Neuronal stem cell (in vitro differentiated cells): ENCODE measurements at regions not wholly inside any gene's neighbourhood (a gene's known extent, or its start where the extent isn't known, plus 50 kb on each side); places are given as distances from the start of the nearest gene placed in this dataset.
A peak's percentile ranks its signal among the peaks of the same experiment; 100 is the strongest.

ENCODE experiments used
- DNase-seq: peaks from one replicate; pipeline ENCODE4 v3.0.0-alpha.2; 2013; ENCODE audit warnings: low spot score
- H2AFZ ChIP-seq: one replicate; pipeline ENCODE4 v1.6.1; 2013; ENCODE audit warnings: mild to moderate bottlenecking, low read length, inconsistent platforms
- H2AK5ac ChIP-seq: 2 replicates; pipeline ENCODE4 v1.6.1; 2013; ENCODE audit warnings: low read depth, mild to moderate bottlenecking, inconsistent platforms, low read length, moderate library complexity, mixed read lengths
- H2BK120ac ChIP-seq: 2 replicates; pipeline ENCODE4 v1.6.1; 2013; ENCODE audit warnings: low read depth, mild to moderate bottlenecking, inconsistent platforms, low read length, moderate library complexity, mixed read lengths
- H2BK12ac ChIP-seq: one replicate; pipeline ENCODE4 v1.6.1; 2013; ENCODE audit warnings: low read length, inconsistent platforms
- H2BK15ac ChIP-seq: 2 replicates; pipeline ENCODE4 v1.6.1; 2013; ENCODE audit warnings: mild to moderate bottlenecking, low read length, inconsistent platforms, mixed read lengths
- H2BK5ac ChIP-seq: one replicate; pipeline ENCODE4 v1.6.1; 2013; ENCODE audit warnings: inconsistent platforms, mild to moderate bottlenecking, low read length, moderate library complexity
- H3K14ac ChIP-seq: one replicate; pipeline ENCODE4 v1.6.1; 2013; ENCODE audit warnings: low read length, inconsistent platforms
- H3K18ac ChIP-seq: 2 replicates; pipeline ENCODE4 v1.6.1; 2013; ENCODE audit warnings: low read length, inconsistent platforms
- H3K23ac ChIP-seq: 2 replicates; pipeline ENCODE4 v1.6.1; 2013; ENCODE audit warnings: low read depth, mild to moderate bottlenecking, mixed read lengths, low read length, inconsistent platforms; ENCODE audit not compliant: poor library complexity
- H3K27ac ChIP-seq: replicated peaks from 3 replicates; pipeline ENCODE4 v1.5.1; 2013; ENCODE audit warnings: low read length, inconsistent platforms
- H3K27me3 ChIP-seq, 3 experiments: 2 replicates each; pipeline ENCODE4 v1.6.1; 2013; ENCODE audit warnings: low read length in 3 of 3, mild to moderate bottlenecking in 2 of 3, inconsistent platforms in 1 of 3, low read depth in 1 of 3, mixed read lengths in 1 of 3, moderate library complexity in 1 of 3; ENCODE audit not compliant: control insufficient read depth in 3 of 3, insufficient read depth in 3 of 3
- H3K36me3 ChIP-seq, 2 donors: replicated peaks in 1 of 2; 2 replicates each; pipeline ENCODE4 v1.6.1; 2013; ENCODE audit warnings: low read length in 2 of 2; ENCODE audit not compliant: control insufficient read depth in 2 of 2, insufficient read depth in 2 of 2
- H3K4ac ChIP-seq: 2 replicates; pipeline ENCODE4 v1.6.1; 2013; ENCODE audit warnings: inconsistent platforms, mild to moderate bottlenecking, low read length, moderate library complexity
- H3K4me1 ChIP-seq, 2 donors: 1 replicate in 1 of 2; 2 replicates in 1 of 2; pipeline ENCODE4 v1.6.1; 2013; ENCODE audit warnings: low read length in 2 of 2, low read depth in 1 of 2; ENCODE audit not compliant: control insufficient read depth in 2 of 2, insufficient read depth in 1 of 2
- H3K4me2 ChIP-seq: one replicate; pipeline ENCODE4 v1.6.1; 2013; ENCODE audit warnings: mild to moderate bottlenecking, low read length, inconsistent platforms; ENCODE audit not compliant: insufficient read depth, poor library complexity, severe bottlenecking
- H3K4me3 ChIP-seq, 2 donors: 2 replicates each; pipeline ENCODE4 v1.5.1; 2013; ENCODE audit warnings: low read length in 2 of 2, mild to moderate bottlenecking in 2 of 2, inconsistent platforms in 1 of 2, moderate library complexity in 1 of 2
- H3K79me1 ChIP-seq: one replicate; pipeline ENCODE4 v1.6.1; 2013; ENCODE audit warnings: low read depth, mild to moderate bottlenecking, inconsistent platforms, low read length, moderate library complexity
- H3K9ac ChIP-seq: one replicate; pipeline ENCODE4 v1.6.1; 2013; ENCODE audit warnings: mild to moderate bottlenecking, low read depth, low read length, inconsistent platforms; ENCODE audit not compliant: poor library complexity
- H3K9me3 ChIP-seq, 2 donors: replicated peaks in 1 of 2; 2 replicates each; pipeline versions ENCODE3 to v1.6.1; 2013; ENCODE audit warnings: low read length in 2 of 2, mild to moderate bottlenecking in 2 of 2, inconsistent platforms in 1 of 2, low read depth in 1 of 2, mixed read lengths in 1 of 2, moderate library complexity in 1 of 2; ENCODE audit not compliant: control insufficient read depth in 2 of 2, insufficient read depth in 1 of 2
- H4K8ac ChIP-seq: one replicate; pipeline ENCODE4 v1.6.1; 2013; ENCODE audit warnings: low read depth, mild to moderate bottlenecking, inconsistent platforms, low read length, moderate library complexity
- H4K91ac ChIP-seq: one replicate; pipeline ENCODE4 v1.6.1; 2013; ENCODE audit warnings: low read length, low read depth, mild to moderate bottlenecking, inconsistent platforms; ENCODE audit not compliant: poor library complexity
- WGBS, 2 donors: extraction: QIAGEN DNeasy Blood & Tissue Kit; methylation state at CpG; one replicate each; pipeline ENCODE4 v1.1.7; 2013; ENCODE audit warnings: missing lambda C conversion rate in 2 of 2, mixed read lengths in 1 of 2; ENCODE audit not compliant: insufficient read length in 2 of 2, insufficient replicate concordance in 1 of 2; ENCODE audit errors: extremely low coverage in 2 of 2; 5-methylcytosine and 5-hydroxymethylcytosine counted together

DNA sequence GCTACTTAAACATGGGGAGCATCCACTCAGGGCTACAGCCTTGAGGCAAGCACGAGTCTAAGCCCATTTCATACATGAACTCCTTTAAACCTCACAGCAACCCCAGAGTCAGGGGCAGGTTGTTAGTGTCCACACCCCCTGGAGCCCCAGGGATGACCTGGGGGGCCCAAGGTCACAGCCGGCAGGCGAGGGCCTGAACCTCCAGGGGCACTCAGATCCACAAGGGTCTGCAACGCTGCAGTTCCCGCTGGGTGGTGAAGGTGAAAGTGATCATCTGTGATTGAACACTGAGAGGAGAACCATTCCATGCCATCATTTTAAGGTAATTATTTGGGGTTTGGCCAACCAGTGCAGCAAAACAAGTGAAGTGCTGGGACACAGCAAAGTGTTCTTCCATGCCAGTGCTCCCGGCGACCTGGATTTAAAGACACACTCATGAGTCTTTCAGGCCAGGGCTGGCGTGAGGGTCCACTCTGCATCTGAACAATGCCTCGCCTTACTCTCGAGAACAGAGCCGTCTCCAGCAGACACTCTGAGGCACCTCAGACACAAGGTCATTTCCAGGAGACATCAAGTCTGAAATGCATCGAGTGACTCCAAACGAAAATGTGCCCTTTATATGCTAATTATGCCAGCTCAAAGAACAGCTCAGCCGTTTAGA, 61.6 kb upstream of the SNTG2 start:
- H2BK120ac ChIP-seq, result no peak overlapping the region
- WGBS, 2 donors, result no CpG with 5 or more reads among the region's 14 CpGs
- no peak for DNase-seq

DNA sequence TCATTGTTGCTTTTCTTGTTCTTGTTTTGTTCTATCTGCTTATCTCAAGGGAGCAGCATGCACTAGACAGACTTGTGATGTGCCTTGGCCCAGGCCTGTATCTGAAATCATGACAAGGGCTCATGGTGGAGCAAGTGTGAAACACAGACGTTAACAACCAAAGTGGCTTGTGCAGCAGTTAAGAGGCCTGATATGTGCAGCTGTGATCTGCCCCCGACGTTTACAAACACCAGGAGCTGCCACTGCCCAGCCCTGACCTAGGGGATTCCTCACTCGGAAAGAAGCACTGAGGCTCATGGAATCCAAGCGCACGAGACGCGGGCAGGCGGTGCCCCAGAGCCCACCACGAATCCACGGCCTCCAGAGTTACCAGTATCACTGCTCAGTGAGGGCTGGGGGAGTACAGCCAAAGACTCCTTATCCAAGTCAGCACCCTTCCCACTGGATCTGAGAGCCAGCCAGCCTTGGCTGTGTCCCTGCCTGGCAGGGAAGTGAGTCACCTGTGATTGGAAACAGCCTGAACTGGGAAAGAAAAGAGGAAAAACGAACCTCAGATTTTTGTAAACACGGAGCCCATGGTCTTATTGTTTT, 62.3 kb upstream of the SNTG2 start:
- Histone ChIP-seq H2BK15ac (no peak overlapping the region), H3K18ac (no peak overlapping the region), H2BK120ac (no peak overlapping the region), H3K9me3 (peaks cover 0 to 1% of the 10 kb centered on the region in 2 donors), H2BK12ac (no peak overlapping the region), H4K91ac (no peak overlapping the region), H3K9ac (no peak overlapping the region), H3K36me3 (no peaks in the 10 kb centered on the region), H3K27ac (no peak overlapping the region), H3K4me1 (peaks cover 0 to 2% of the 10 kb centered on the region in 2 donors), H2AFZ (no peak overlapping the region), H3K23ac (no peak overlapping the region), H3K79me1 (no peaks in the 10 kb centered on the region), H2AK5ac (no peak overlapping the region), H3K4me2 (no peak overlapping the region), H3K4ac (no peak overlapping the region), H3K4me3 (no peak overlapping the region), H3K27me3 (peaks cover 0 to 4% (median 0%) of the 10 kb centered on the region in 3 experiments), H3K14ac (no peak overlapping the region), H4K8ac (peak overlapping the region; percentile 70), H2BK5ac (no peak overlapping the region)
- WGBS, 2 donors, result no CpG with 5 or more reads among the region's 13 CpGs
- no peak for DNase-seq

More for the DNA sequence above, 61.6 kb upstream of the SNTG2 start:
- Histone ChIP-seq H3K27ac (no peak overlapping the region), H2BK5ac (no peak overlapping the region), H2BK15ac (no peak overlapping the region), H2AFZ (no peak overlapping the region), H3K18ac (no peak overlapping the region), H3K14ac (no peak overlapping the region), H3K4ac (no peak overlapping the region), H3K4me3 (no peak overlapping the region), H3K23ac (no peak overlapping the region), H2BK12ac (no peak overlapping the region), H3K36me3 (no peaks in the 10 kb centered on the region), H3K27me3 (peaks cover 0 to 4% (median 0%) of the 10 kb centered on the region in 3 experiments), H3K9ac (no peak overlapping the region), H3K9me3 (no peaks in the 10 kb centered on the region), H2AK5ac (no peak overlapping the region), H3K4me2 (no peak overlapping the region), H4K91ac (no peak overlapping the region), H3K4me1 (peaks cover 0 to 2% of the 10 kb centered on the region in 2 donors), H4K8ac (no peak overlapping the region), H3K79me1 (no peaks in the 10 kb centered on the region)

DNA sequence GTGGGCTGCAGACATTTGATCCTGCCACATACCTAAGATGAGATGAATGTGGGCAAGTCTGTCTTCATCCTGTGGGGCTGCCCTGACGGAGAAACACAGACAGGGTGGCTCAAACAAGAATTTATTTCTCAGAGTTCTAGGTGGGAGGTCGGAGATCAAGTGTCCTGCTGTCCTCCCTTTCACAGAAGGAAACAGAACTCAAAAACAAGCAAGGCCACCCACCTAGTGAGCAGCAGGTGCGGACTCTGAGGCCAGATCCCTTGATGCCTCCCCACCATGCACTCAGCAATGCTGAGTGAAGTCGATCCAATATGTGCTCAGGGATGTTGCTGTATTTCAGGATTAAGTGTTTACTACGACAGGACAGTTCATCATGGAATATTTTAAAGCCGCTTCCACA, 63.0 kb upstream of the SNTG2 start:
- H3K9ac ChIP-seq, result no peak overlapping the region
- no peak for DNase-seq
- H2BK12ac ChIP-seq, result no peak overlapping the region
- no peak overlapping the region for H3K27ac ChIP-seq
- no peaks in the 10 kb centered on the region for H3K79me1 ChIP-seq
- H3K18ac ChIP-seq, result no peak overlapping the region
- H3K27me3 ChIP-seq, result peaks cover 0 to 4% (median 0%) of the 10 kb centered on the region in 3 experiments
- H2AFZ ChIP-seq, result no peak overlapping the region
- no peak overlapping the region for H3K4me3 ChIP-seq
- H2AK5ac ChIP-seq, result no peak overlapping the region
- no peak overlapping the region for H3K4ac ChIP-seq
- no peaks in the 10 kb centered on the region for H3K4me1 ChIP-seq
- H3K14ac ChIP-seq, result no peak overlapping the region
- H2BK5ac ChIP-seq, result no peak overlapping the region
- no peak overlapping the region for H3K4me2 ChIP-seq
- H2BK15ac ChIP-seq, result no peak overlapping the region
- H4K8ac ChIP-seq, result no peak overlapping the region
- H3K9me3 ChIP-seq, result peaks cover 0 to 1% of the 10 kb centered on the region in 2 donors
- no peak overlapping the region for H2BK120ac ChIP-seq
- no peaks in the 10 kb centered on the region for H3K36me3 ChIP-seq
- no peak overlapping the region for H3K23ac ChIP-seq
- no peak overlapping the region for H4K91ac ChIP-seq
- no CpG with 5 or more reads among the region's 6 CpGs for WGBS, 2 donors

DNA sequence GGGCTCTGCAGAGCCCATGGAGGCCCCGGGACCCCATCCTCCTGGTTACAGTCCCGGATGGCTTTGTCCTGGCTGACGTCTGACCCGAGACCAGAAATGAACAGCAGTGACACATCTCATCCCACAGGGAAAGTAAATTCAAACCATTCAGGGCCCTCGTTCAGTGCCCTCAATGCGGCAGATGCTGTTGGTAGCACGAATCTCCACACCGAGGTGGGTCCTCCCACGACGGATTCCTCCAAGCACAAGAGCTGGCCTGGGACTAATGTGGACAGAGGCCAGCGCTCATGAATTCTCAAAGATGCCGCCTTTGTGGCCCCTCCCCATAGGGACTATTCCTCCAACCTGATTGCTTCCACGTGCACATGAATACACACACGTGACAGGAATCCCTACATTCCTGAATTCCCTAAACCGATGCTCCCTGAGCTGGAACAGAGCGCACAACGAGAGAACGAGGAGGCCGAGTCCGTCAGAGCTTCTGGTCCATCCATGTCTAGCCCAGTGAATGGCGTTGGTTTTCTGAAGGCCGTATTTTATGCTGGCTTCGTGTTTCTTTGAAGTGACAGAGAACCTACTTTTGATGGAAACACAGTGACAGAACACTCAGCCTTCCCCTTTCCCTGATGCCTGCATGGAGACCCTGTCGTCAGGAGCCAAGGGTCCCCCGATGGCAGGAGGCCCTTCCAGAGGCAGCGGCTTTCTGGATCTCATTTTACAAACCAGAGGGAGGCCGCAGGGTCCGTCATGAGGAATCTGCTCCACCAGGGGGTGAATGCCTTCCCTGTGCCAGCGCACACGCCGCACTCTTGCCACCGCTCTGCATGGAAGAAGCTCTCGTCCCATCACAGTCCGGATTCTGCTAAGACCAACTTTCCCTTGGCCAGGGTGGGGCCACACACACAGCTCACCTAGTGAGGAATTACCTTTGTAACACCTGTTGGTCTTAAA, 64.3 kb upstream of the SNTG2 start:
- Histone ChIP-seq H2BK12ac (no peak overlapping the region), H3K14ac (no peak overlapping the region), H3K4ac (no peak overlapping the region), H4K91ac (no peak overlapping the region), H3K4me3 (no peak overlapping the region), H3K4me1 (peaks cover 0 to under 1% of the 10 kb centered on the region in 2 donors), H2AFZ (no peak overlapping the region), H3K9me3 (peaks cover 0 to 1% of the 10 kb centered on the region in 2 donors), H2BK15ac (no peak overlapping the region), H3K4me2 (no peak overlapping the region), H3K23ac (no peak overlapping the region), H3K18ac (no peak overlapping the region), H3K9ac (no peak overlapping the region), H2AK5ac (no peak overlapping the region), H3K79me1 (no peaks in the 10 kb centered on the region), H2BK5ac (no peak overlapping the region), H3K27ac (no peak overlapping the region), H3K36me3 (no peaks in the 10 kb centered on the region), H3K27me3 (peaks cover 0 to 4% (median 0%) of the 10 kb centered on the region in 3 experiments), H2BK120ac (no peak overlapping the region), H4K8ac (no peak overlapping the region)
- no peak for DNase-seq
- WGBS, 2 donors, result no CpG with 5 or more reads among the region's 34 CpGs
